ENCODE measurements at regions not wholly inside any gene's neighbourhood (a gene's known extent, or its start where the extent isn't known, plus 50 kb on each side); places are given as distances from the start of the nearest gene placed in this dataset.

DNA sequence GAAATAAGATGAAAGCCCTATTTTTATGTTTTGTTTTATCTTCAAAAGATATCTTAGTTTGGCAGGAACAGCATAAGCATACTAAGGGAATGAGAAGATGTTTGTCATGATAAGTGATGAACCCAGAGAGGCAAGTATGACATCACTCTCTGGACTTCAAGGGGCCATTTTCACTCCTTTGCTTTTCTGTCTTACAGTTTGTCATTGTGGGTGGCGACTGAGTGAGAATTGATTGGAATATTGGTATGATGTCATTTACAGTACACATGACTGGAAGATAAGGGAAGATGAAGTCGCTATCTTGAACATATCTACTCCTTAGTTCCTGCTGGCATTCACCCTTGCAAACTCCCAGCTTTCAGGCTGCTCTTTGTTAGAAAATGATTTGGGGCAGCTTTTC lies 258.1 kb upstream of the RAB4A start:
- TF ChIP-seq, protein P1, sequence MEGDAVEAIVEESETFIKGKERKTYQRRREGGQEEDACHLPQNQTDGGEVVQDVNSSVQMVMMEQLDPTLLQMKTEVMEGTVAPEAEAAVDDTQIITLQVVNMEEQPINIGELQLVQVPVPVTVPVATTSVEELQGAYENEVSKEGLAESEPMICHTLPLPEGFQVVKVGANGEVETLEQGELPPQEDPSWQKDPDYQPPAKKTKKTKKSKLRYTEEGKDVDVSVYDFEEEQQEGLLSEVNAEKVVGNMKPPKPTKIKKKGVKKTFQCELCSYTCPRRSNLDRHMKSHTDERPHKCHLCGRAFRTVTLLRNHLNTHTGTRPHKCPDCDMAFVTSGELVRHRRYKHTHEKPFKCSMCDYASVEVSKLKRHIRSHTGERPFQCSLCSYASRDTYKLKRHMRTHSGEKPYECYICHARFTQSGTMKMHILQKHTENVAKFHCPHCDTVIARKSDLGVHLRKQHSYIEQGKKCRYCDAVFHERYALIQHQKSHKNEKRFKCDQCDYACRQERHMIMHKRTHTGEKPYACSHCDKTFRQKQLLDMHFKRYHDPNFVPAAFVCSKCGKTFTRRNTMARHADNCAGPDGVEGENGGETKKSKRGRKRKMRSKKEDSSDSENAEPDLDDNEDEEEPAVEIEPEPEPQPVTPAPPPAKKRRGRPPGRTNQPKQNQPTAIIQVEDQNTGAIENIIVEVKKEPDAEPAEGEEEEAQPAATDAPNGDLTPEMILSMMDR (IDR thresholded peaks at IDR 0.05), result no peak
- TF ChIP-seq POLR2A (IDR thresholded peaks at IDR 0.05), result no peak
- no peak for TF ChIP-seq POLR2AphosphoS5 (IDR thresholded peaks at IDR 0.05)

Measured in prostate gland (tissue), 2 donors.